H1 (cell line): ENCODE measurements at regions not wholly inside any gene's neighbourhood (a gene's known extent, or its start where the extent isn't known, plus 50 kb on each side); places are given as distances from the start of the nearest gene placed in this dataset.

Experiments
- CTCF ChIA-PET: fragments of 300-600 bp; sonication (Branson Sonifier 250); formaldehyde crosslinking; loops from one replicate; lab custom pipeline; 2021; ENCODE audit not compliant: partially characterized antibody; lab: Charles Lee
- POLR2A ChIA-PET: fragments of 300-600 bp; sonication (Branson Sonifier 250); formaldehyde crosslinking; loops from one replicate; lab custom pipeline; 2021; ENCODE audit warnings: inconsistent platforms; ENCODE audit not compliant: partially characterized antibody; lab: Charles Lee
- DNase-seq, 2 experiments: peaks; one replicate each; pipeline versions ENCODE4 v3.0.0 to v3.0.0-alpha.2; 2010 to 2022; ENCODE audit warnings: low spot score in 2 of 2, low read depth in 1 of 2, mixed read lengths in 1 of 2
- FAIRE-seq: peaks from 2 replicates; lab custom pipeline; 2011; peaks lifted over from hg19 to GRCh38; lab: Jason Lieb, UNC
- H2AFZ ChIP-seq: 2 replicates; pipeline ENCODE4 v1.8.1; 2012; ENCODE audit warnings: low read length, inconsistent platforms
- H2AK5ac ChIP-seq: 2 replicates; pipeline ENCODE4 v1.6.1; 2013; ENCODE audit warnings: low read depth, low read length
- H2BK120ac ChIP-seq: replicated peaks from 2 replicates; pipeline ENCODE3; 2013; ENCODE audit warnings: low read depth, low read length, inconsistent platforms
- H2BK12ac ChIP-seq: 2 replicates; pipeline ENCODE4 v1.6.1; 2013; ENCODE audit warnings: low read depth, low read length
- H2BK15ac ChIP-seq: 2 replicates; pipeline ENCODE4 v1.6.1; 2013; ENCODE audit warnings: low read length
- H2BK20ac ChIP-seq: 2 replicates; pipeline ENCODE4 v1.6.1; 2013; ENCODE audit warnings: low read length
- H2BK5ac ChIP-seq: 2 replicates; pipeline ENCODE4 v1.6.1; 2013; ENCODE audit warnings: low read depth, low read length
- H3K14ac ChIP-seq: 2 replicates; pipeline ENCODE4 v1.6.1; 2013; ENCODE audit warnings: inconsistent platforms; ENCODE audit not compliant: insufficient read length
- H3K18ac ChIP-seq: 2 replicates; pipeline ENCODE4 v1.6.1; 2013; ENCODE audit warnings: low read length; ENCODE audit errors: extremely low read depth
- H3K23ac ChIP-seq: 2 replicates; pipeline ENCODE4 v1.6.1; 2013; ENCODE audit warnings: inconsistent platforms; ENCODE audit not compliant: insufficient read length
- H3K23me2 ChIP-seq: 2 replicates; pipeline ENCODE4 v1.6.1; 2013; ENCODE audit warnings: low read depth, low read length
- H3K27ac ChIP-seq: 2 replicates; pipeline ENCODE4 v1.6.1; 2011; ENCODE audit warnings: low read depth, low read length, inconsistent platforms
- H3K27me3 ChIP-seq, 4 experiments: replicated peaks in 1 of 4; 1 replicate in 1 of 4; 2 replicates in 3 of 4; pipeline versions ENCODE4 v1.6.1 to v1.8.1; 2011 to 2013; ENCODE audit warnings: low read length in 3 of 4, mild to moderate bottlenecking in 3 of 4, inconsistent platforms in 2 of 4, mixed read lengths in 2 of 4, moderate library complexity in 1 of 4; ENCODE audit not compliant: control insufficient read depth in 3 of 4, insufficient read depth in 3 of 4; ENCODE audit errors: extremely low read depth in 1 of 4
- H3K36me3 ChIP-seq, 4 experiments: 2 replicates each; pipeline versions ENCODE4 v1.6.1 to v1.8.1; 2011 to 2013; ENCODE audit warnings: mild to moderate bottlenecking in 4 of 4, low read length in 3 of 4, moderate library complexity in 2 of 4, control low read depth in 1 of 4, inconsistent platforms in 1 of 4; ENCODE audit not compliant: insufficient read depth in 4 of 4, control insufficient read depth in 2 of 4
- H3K4ac ChIP-seq: replicated peaks from 2 replicates; pipeline ENCODE3; 2013; ENCODE audit warnings: low read length, low read depth, mixed read lengths, inconsistent platforms; ENCODE audit not compliant: insufficient read length
- H3K4me1 ChIP-seq, 4 experiments: replicated peaks in 1 of 4; 1 replicate in 1 of 4; 2 replicates in 3 of 4; pipeline versions ENCODE4 v1.6.1 to v1.8.1; 2011 to 2013; ENCODE audit warnings: low read length in 3 of 4, inconsistent platforms in 2 of 4, mixed read lengths in 1 of 4; ENCODE audit not compliant: insufficient read depth in 4 of 4, control insufficient read depth in 3 of 4
- H3K4me2 ChIP-seq, 2 experiments: 2 replicates each; pipeline versions ENCODE4 v1.6.1 to v1.8.1; 2011 to 2013; ENCODE audit warnings: low read depth in 2 of 2, low read length in 2 of 2, control low read depth in 1 of 2, inconsistent platforms in 1 of 2, mild to moderate bottlenecking in 1 of 2; ENCODE audit not compliant: insufficient read depth in 1 of 2
- H3K4me3 ChIP-seq, 4 experiments: fragments of 200-600, 300-600 bp in 1 of 4; sonication (generic), shearing (Covaris generic), sonication (Bioruptor Twin) in 1 of 4; 2 replicates each; pipeline versions ENCODE4 v1.5.1 to v1.8.1; 2011 to 2016; ENCODE audit warnings: low read length in 4 of 4, low read depth in 3 of 4, control low read depth in 2 of 4, inconsistent platforms in 2 of 4, mild to moderate bottlenecking in 2 of 4, mixed read lengths in 1 of 4, moderate library complexity in 1 of 4; ENCODE audit not compliant: insufficient read depth in 2 of 4; ENCODE audit errors: extremely low read depth in 1 of 4
- H3K56ac ChIP-seq: replicated peaks from 2 replicates; pipeline ENCODE3; 2013; ENCODE audit warnings: low read depth, mild to moderate bottlenecking, mixed read lengths, low read length, inconsistent platforms; ENCODE audit not compliant: insufficient read length
- H3K79me1 ChIP-seq: 2 replicates; pipeline ENCODE4 v1.6.1; 2013; ENCODE audit warnings: low read depth, low read length, control low read depth
- H3K79me2 ChIP-seq, 2 experiments: 2 replicates each; pipeline versions ENCODE4 v1.6.1 to v1.8.1; 2012 to 2013; ENCODE audit warnings: low read length in 2 of 2, mild to moderate bottlenecking in 2 of 2, inconsistent platforms in 1 of 2; ENCODE audit not compliant: insufficient read depth in 2 of 2, control insufficient read depth in 1 of 2
- H3K9ac ChIP-seq, 4 experiments: replicated peaks in 1 of 4; 1 replicate in 1 of 4; 2 replicates in 3 of 4; pipeline versions ENCODE4 v1.6.1 to v1.8.1; 2011 to 2013; ENCODE audit warnings: low read depth in 3 of 4, low read length in 3 of 4, control low read depth in 2 of 4, mild to moderate bottlenecking in 2 of 4, moderate library complexity in 2 of 4, inconsistent platforms in 1 of 4; ENCODE audit errors: extremely low read depth in 1 of 4
- H3K9me3 ChIP-seq, 2 experiments: 2 replicates each; pipeline versions ENCODE4 v1.6.1 to v1.8.1; 2012 to 2013; ENCODE audit warnings: mild to moderate bottlenecking in 2 of 2, moderate library complexity in 2 of 2, control low read depth in 1 of 2, inconsistent platforms in 1 of 2, low read depth in 1 of 2, low read length in 1 of 2, mixed read lengths in 1 of 2; ENCODE audit not compliant: insufficient read depth in 2 of 2
- H4K20me1 ChIP-seq, 2 experiments: replicated peaks in 1 of 2; 2 replicates each; pipeline versions ENCODE3 to v1.8.1; 2011 to 2013; ENCODE audit warnings: inconsistent platforms in 2 of 2, low read length in 2 of 2, mild to moderate bottlenecking in 1 of 2; ENCODE audit not compliant: insufficient read depth in 2 of 2, control insufficient read depth in 1 of 2
- H4K5ac ChIP-seq: 2 replicates; pipeline ENCODE4 v1.6.1; 2013; ENCODE audit warnings: low read length, low read depth, mixed read lengths, inconsistent platforms; ENCODE audit not compliant: insufficient read length
- H4K8ac ChIP-seq: 2 replicates; pipeline ENCODE4 v1.8.0; 2013; ENCODE audit warnings: mild to moderate bottlenecking, moderate library complexity, low read length, inconsistent platforms; ENCODE audit not compliant: insufficient read depth; ENCODE audit errors: extremely low read depth
- H4K91ac ChIP-seq: replicated peaks from 2 replicates; pipeline ENCODE3; 2013; ENCODE audit warnings: low read length, mixed read lengths, inconsistent platforms; ENCODE audit not compliant: insufficient read length
- TEAD4 ChIP-seq: IDR thresholded peaks from 2 replicates; pipeline ENCODE4 v1.6.1; 2012; ENCODE audit warnings: low read depth, low read length, inconsistent platforms, mixed read lengths
- ZNF274 ChIP-seq: IDR thresholded peaks from 2 replicates; pipeline ENCODE4 v1.7.0; 2012; ENCODE audit warnings: low read length, borderline replicate concordance; ENCODE audit errors: extremely low read depth
- WGBS, 2 experiments: shearing (Covaris generic) in 1 of 2; methylation state at CpG; one replicate each; pipeline versions ENCODE4 v1.1.6 to v1.1.7; 2013 to 2015; ENCODE audit warnings: low lambda C conversion rate in 2 of 2, mixed read lengths in 2 of 2, inconsistent platforms in 1 of 2, low coverage in 1 of 2, missing lambda C conversion rate in 1 of 2; ENCODE audit not compliant: insufficient replicate concordance in 2 of 2, insufficient coverage in 1 of 2, insufficient read length in 1 of 2; ENCODE audit errors: extremely low coverage in 1 of 2, missing lambda C conversion rate in 1 of 2; 5-methylcytosine and 5-hydroxymethylcytosine counted together

DNA sequence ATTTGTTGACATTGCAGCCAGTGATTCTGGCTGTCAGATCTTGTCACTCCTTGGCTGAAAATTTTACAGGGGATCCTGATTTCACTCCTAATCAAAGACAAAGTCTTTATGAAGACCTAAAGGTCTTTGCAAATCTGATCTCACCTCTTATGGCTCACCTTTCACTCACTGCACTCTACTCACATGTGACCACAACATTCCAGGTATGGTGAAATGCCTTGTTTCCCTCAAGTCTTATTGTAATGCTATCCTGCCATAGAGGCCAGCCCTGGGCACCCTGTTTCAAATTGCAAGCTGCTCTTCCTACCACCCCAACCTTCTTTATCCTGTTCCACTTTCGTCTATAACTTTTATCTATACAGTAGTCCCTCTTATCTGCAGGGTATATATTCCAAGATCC lies 200.1 kb downstream of the NDFIP2 start:
- Histone ChIP-seq H3K4ac (no peak overlapping the region), H3K27me3 (no peaks in the 10 kb centered on the region), H3K79me2 (no peaks in the 10 kb centered on the region), H3K56ac (no peak overlapping the region), H3K9ac (no peak overlapping the region), H4K20me1 (no peaks in the 10 kb centered on the region), H4K91ac (no peak overlapping the region), H2BK120ac (no peak overlapping the region), H3K36me3 (no peaks in the 10 kb centered on the region), H2AFZ (peak overlapping the region; percentile 75; the same call in 1 of the 2 replicates), H3K14ac (no peak overlapping the region), H3K9me3 (no peaks in the 10 kb centered on the region), H3K23ac (no peak overlapping the region), H3K79me1 (no peaks in the 10 kb centered on the region), H3K23me2 (no peaks in the 10 kb centered on the region), H3K4me2 (no peak overlapping the region), H2AK5ac (no peak overlapping the region), H2BK5ac (no peak overlapping the region), H4K8ac (no peak overlapping the region), H3K4me3 (no peak overlapping the region), H2BK12ac (no peak overlapping the region), H3K4me1 (no peaks in the 10 kb centered on the region), H3K18ac (no peak overlapping the region), H4K5ac (no peak overlapping the region), H2BK20ac (no peak overlapping the region), H3K27ac (no peak overlapping the region), H2BK15ac (0 out of 2 replicates have a peak overlapping the region, but pooled peaks have one; percentile 65)
- ChIA-PET POLR2A (no interaction called here), CTCF (interaction anchor here (0.6 to 3.2 kb wide), 8 partner anchors 12 to 683 kb away, joined by 3 to 32 read pairs (median 4); no protein-coding TSS in a partner anchor)
- 80% methylated on average over 1 of the region's 1 CpG; no CpG with 5 or more reads in 1 of the 2 experiments for WGBS, 2 experiments
- TF ChIP-seq ZNF274 (no peak), TEAD4 (peak; percentile 67)
- DNase-seq (no peak), FAIRE-seq (no peak)
